NCI-H69 (cell line): ENCODE measurements at regions not wholly inside any gene's neighbourhood (a gene's known extent, or its start where the extent isn't known, plus 50 kb on each side); places are given as distances from the start of the nearest gene placed in this dataset.
A peak's percentile ranks its signal among the peaks of the same experiment; 100 is the strongest.
"Not testable (repeated sequence)": the region's sequence is repeated elsewhere in the genome, so short reads cannot be mapped to it uniquely, and the experiment has no call there.

Experiments
- DNase-seq: peaks from one replicate; lab custom pipeline; 2025; lab: John Stamatoyannopoulos, UW

GRCh38 chr5:96528826-96529474, 95.9 kb upstream of the PCSK1 start:
- peak; percentile 16 for DNase-seq

GRCh38 chr5:96529559-96529958, 96.5 kb upstream of the PCSK1 start:
- DNase-seq = no peak

DNA sequence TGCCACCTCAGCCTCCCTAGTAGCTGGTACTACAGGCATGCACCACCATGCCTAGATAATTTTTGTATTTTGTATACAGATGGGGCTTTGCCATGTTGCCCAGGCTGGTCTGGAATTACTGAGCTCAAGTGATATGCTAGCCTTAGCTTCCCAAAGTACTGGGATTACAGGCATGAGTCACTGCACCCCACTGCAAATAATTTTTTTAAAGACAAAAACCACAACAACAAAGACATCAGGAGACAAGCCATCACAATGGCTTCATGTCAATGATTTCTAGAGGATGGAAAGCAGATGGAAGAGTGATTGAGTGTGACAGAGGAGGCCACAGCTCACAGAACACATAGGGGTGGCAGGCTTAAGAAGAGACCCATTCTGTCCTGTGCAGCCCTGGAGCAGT, 97.9 kb upstream of the PCSK1 start:
- no peak for DNase-seq

- no peak for DNase-seq
Observed at GRCh38 chr5:96533371-96533770, 100.3 kb upstream of the PCSK1 start.

DNA sequence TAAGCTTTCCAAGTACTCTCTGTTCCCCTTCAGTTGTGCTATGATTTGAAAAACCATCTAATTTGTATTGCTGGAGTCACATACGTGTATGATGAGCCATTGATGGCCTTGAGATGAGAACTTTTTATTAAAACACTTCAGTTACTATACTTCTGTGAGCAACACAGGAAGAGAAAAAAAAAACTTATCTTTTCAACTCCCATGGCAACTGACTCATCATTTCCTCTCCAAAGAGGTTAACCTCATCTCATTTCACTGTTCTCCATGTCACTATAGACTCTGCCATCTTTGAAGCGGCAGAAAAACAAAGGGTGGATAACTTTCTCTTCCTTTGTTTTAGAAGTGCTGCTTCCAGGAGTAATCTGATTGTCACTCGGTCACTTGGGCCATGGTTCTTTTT, 104.3 kb upstream of the PCSK1 start:
- DNase-seq = peak; percentile 22

DNA sequence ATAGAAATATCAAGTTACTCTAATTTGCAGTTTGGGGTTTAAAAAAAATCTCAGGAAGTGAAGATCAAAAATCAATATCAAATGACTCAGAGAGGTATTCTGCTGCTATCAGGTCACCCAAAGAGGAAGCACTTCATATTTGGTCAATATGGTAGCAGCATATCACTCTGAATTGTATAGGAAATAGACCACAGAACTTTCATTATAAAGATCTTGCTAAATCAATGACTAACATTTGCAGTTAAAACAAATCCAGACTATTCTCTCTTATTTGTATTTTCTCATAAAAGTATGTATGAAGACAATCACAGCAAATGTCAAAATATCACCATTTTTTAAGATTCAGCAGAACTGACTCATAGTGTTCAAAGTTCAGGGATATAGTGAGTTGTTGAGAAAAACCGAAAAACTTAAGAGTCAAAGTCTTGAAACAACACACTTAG, 105.8 kb upstream of the PCSK1 start:
- DNase-seq = peak; percentile 35

DNA sequence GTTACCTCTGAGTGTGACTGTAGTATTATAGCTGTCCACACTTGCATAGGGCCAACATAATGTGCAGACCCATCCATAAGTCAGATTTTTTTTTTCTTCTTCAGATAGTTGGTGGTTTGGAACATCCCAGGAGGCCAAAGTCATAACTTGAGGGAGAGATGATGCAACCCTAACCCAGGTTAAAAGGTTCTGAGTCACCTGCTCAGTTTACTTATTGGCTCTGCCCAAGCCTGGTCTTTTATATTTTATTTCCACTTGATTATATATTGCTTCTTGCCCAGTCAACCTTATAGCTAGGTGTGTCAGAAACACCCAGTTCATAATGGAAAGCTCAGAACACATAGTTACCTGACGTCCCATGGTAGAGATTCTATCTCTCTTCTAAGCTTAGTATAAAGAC, 113.1 kb upstream of the PCSK1 start:
- DNase-seq = no peak

GRCh38 chr5:96547486-96547885, 114.4 kb upstream of the PCSK1 start:
- DNase-seq = no peak

- DNase-seq = peak; percentile 14
Observed at GRCh38 chr5:96548905-96549304, 113.3 kb upstream of the CAST start.

GRCh38 chr5:96560857-96561256, 101.3 kb upstream of the CAST start:
- DNase-seq = not testable (repeated sequence)

GRCh38 chr5:96562614-96563013, 99.6 kb upstream of the CAST start:
- no peak for DNase-seq

GRCh38 chr5:96563816-96564215, 98.4 kb upstream of the CAST start:
- DNase-seq = no peak

DNA sequence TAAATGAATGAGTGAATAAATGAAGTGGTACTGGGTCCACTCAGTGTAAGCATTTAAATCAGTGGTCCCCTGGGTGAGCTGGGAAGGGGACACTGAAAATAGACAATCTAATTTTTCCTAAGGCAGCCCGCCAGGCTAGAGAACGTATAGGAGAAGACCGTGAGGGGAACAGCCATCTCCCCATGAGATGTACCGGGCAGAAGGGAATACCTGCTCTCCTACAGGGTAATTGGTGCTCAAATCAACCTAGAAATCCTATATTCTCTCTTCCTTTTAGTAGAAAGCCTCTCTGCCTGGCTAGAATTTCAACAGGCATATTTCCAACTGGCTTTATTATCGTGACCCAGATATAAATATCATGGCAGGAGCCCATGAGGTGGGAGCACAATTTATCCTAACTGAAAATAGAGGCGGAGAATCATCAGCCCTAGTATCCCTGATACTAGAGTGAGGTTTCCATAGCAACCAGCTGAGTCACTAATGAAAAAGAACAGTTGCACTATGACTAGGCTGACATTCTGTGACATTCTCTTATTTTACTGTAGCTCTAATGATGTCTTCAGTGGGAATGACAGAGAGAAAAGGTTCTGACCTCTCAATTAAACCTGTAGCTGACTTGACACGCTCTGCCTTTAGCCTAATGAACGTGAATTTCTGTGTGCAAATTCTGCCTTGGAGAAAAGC, 96.5 kb upstream of the CAST start:
- DNase-seq = peak; percentile 83

- DNase-seq = peak; percentile 33
Observed at GRCh38 chr5:96566833-96567587, 95.2 kb upstream of the CAST start.

DNA sequence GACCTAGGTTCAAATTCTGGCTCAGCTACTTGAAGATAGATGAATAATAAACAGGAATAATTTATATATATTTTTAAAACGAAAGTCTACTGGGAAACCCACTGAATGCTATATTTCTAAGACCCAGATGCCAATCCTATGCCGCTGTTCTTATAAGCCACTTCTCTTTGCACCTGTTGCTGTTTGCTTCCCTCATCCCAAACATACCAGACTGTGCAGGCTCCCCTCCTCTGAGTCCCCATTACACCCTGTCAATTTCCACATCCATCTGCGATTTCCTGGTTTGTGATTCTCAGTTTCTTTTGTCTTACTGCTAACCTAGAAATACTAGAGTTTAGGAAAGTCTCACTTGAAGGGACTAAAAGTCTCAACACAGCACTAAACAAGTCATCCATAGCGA, 92.8 kb upstream of the CAST start:
- peak; percentile 24 for DNase-seq

- peak; percentile 24 for DNase-seq
Observed at GRCh38 chr5:96569770-96570169, 92.4 kb upstream of the CAST start.

GRCh38 chr5:96572864-96573512, 89.2 kb upstream of the CAST start:
- peak; percentile 78 for DNase-seq

DNA sequence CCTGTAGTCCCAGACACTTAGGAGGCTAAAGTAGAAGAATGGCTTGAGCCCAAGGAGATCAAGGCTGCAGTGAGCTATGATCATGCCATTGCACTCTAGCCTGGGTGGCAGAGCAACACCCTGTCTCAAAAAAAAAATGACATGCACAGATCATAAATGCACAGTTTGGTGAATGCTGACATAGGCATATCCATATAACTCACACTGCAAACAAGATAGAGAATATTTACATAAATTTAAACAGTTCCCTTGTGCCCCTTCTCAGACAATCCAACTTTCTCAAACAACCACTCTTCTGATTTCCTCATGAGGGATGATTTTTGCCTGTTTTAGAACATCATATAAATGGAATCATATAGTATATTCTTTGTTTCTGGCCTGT, 88.7 kb upstream of the CAST start:
- no peak for DNase-seq

- no peak for DNase-seq
Observed at GRCh38 chr5:96576876-96577275, 85.3 kb upstream of the CAST start.

GRCh38 chr5:96577909-96578308, 84.3 kb upstream of the CAST start:
- DNase-seq = no peak

DNA sequence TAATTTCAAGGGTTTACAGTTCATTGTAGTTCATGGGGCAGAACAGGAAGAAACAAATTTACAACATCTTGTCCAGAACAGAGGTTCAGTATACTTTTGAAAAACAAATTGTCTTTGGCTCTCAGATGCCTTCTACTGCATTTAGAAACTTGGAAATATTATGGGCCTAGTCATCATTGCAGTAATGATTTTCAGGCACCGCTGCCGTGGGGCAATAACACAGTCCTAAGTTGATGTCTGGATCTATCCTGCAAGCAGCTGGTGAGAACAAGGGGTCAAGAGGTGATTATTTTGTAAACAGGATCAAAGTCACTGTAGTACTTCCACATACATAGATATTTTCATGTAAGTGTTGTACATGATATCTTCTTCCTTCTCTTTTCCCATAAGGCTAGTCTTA, 82.5 kb upstream of the CAST start:
- no peak for DNase-seq

DNA sequence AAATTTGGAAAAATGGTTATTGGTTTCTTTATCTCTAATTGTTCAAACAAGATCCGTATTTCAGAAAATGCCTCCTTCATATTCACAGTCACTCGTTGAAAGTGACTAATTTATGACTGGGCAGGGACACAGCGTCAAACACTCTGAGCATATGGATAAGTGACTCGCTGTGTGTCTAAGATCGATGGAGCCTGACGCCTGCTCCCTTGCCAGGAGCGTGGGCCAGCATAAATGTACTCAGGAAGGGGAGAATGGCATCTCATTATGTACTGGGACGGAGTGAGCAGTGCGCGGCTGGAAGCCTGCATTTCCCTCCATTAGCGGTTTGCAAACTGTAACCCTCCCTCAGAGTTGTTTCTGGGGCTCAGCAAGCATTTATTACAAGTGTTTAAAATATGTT, 79.8 kb upstream of the CAST start:
- peak; percentile 98 for DNase-seq

DNA sequence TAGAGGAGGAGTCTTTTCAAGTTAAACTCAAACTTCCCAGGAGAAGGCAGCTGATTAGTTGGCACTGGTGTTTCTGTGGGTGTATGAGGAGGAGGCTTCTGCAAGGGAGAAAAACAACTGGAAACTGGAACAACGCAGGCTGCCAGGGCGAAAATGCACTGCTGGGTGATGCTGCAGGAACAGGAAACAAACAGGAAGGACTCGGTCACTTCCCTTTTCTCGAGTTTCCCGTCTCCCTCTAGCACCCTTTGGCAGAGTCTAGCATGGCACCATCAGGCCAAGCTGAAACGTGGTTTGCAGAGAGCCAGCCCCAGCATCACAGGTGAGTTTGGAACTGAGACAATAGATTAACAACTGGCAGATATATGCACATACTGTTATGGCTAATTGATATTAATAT, 77.5 kb upstream of the CAST start:
- no peak for DNase-seq
